SK-N-SH (cell line): ENCODE measurements at regions not wholly inside any gene's neighbourhood (a gene's known extent, or its start where the extent isn't known, plus 50 kb on each side); places are given as distances from the start of the nearest gene placed in this dataset.

ENCODE experiments used
- CTCF ChIA-PET: fragments of 300-600, 350-600 bp; formaldehyde crosslinking; extraction: SDS; loops from one replicate; lab custom pipeline; 2021; lab: Yijun Ruan, JAX
- POLR2A ChIA-PET: fragments of 350-600 bp; sonication (Branson Sonifier 250); formaldehyde crosslinking; extraction: SDS; loops from one replicate; lab custom pipeline; 2020; ENCODE audit warnings: antibody characterized with exemption, inconsistent platforms; lab: Yijun Ruan, JAX
- DNase-seq: peaks from one replicate; pipeline ENCODE4 v3.0.0; 2012
- H2AFZ ChIP-seq: fragments of 200-600 bp; sonication (generic); 2 replicates; pipeline ENCODE4 v1.8.1; 2016; ENCODE audit warnings: antibody characterized with exemption, mild to moderate bottlenecking, low read depth
- H3F3A ChIP-seq: fragments of 200-600 bp; sonication (generic); replicated peaks from 2 replicates; pipeline ENCODE3; 2016; ENCODE audit warnings: antibody characterized with exemption, mild to moderate bottlenecking; ENCODE audit not compliant: insufficient read depth
- H3K27ac ChIP-seq, 2 experiments: fragments of 200-500 bp in 1 of 2; fragments of 200-600 bp in 1 of 2; sonication (Bioruptor generic) in 1 of 2; sonication (generic), shearing (Covaris generic) in 1 of 2; 2 replicates each; pipeline versions ENCODE4 v1.5.1 to v1.6.1; 2014 to 2016; ENCODE audit warnings: low read depth in 2 of 2, inconsistent platforms in 1 of 2, low read length in 1 of 2, mild to moderate bottlenecking in 1 of 2, mixed read lengths in 1 of 2
- H3K27me3 ChIP-seq: fragments of 200-600 bp; sonication (generic), shearing (Covaris generic); 2 replicates; pipeline ENCODE4 v1.6.1; 2016; ENCODE audit warnings: mixed run types; ENCODE audit not compliant: insufficient read depth
- H3K36me3 ChIP-seq, 2 experiments: fragments of 200-500 bp in 1 of 2; fragments of 200-600 bp in 1 of 2; sonication (Bioruptor generic) in 1 of 2; sonication (generic) in 1 of 2; replicated peaks in 1 of 2; 2 replicates each; pipeline versions ENCODE3 to v1.5.1; 2014 to 2016; ENCODE audit warnings: low read length in 1 of 2, mild to moderate bottlenecking in 1 of 2; ENCODE audit not compliant: insufficient read depth in 2 of 2, control insufficient read depth in 1 of 2
- H3K4me1 ChIP-seq, 2 experiments: fragments of 200-500 bp in 1 of 2; fragments of 200-600 bp in 1 of 2; sonication (Bioruptor generic) in 1 of 2; sonication (generic), shearing (Covaris generic) in 1 of 2; 2 replicates each; pipeline versions ENCODE4 v1.5.1 to v1.6.1; 2014 to 2016; ENCODE audit warnings: low read depth in 1 of 2, low read length in 1 of 2, mixed run types in 1 of 2; ENCODE audit not compliant: insufficient read depth in 2 of 2, control insufficient read depth in 1 of 2
- H3K4me2 ChIP-seq: fragments of 200-600 bp; sonication (generic), shearing (Covaris generic); 2 replicates; pipeline ENCODE4 v1.6.1; 2017; ENCODE audit warnings: mixed run types
- H3K4me3 ChIP-seq, 2 experiments: fragments of 200-500 bp in 1 of 2; fragments of 200-600 bp in 1 of 2; sonication (Bioruptor generic) in 1 of 2; sonication (generic), shearing (Covaris generic) in 1 of 2; 2 replicates each; pipeline versions ENCODE4 v1.5.1 to v1.8.1; 2014 to 2016; ENCODE audit warnings: low read depth in 2 of 2, inconsistent platforms in 1 of 2, low read length in 1 of 2, mild to moderate bottlenecking in 1 of 2, mixed read lengths in 1 of 2, moderate library complexity in 1 of 2
- H3K79me2 ChIP-seq: fragments of 200-600 bp; sonication (generic); 2 replicates; pipeline ENCODE4 v1.8.1; 2017; ENCODE audit warnings: mild to moderate bottlenecking; ENCODE audit not compliant: insufficient read depth
- H3K9ac ChIP-seq: fragments of 200-600 bp; sonication (generic); 2 replicates; pipeline ENCODE4 v1.6.1; 2017; ENCODE audit warnings: mixed run types
- H3K9me2 ChIP-seq: fragments of 200-600 bp; sonication (generic); 2 replicates; pipeline ENCODE4 v1.6.1; 2017; ENCODE audit warnings: mixed run types
- H3K9me3 ChIP-seq: fragments of 200-600 bp; sonication (generic); 2 replicates; pipeline ENCODE4 v1.6.1; 2017; ENCODE audit warnings: mixed run types, mild to moderate bottlenecking, moderate library complexity
- H4K20me1 ChIP-seq: fragments of 200-600 bp; sonication (generic); 2 replicates; pipeline ENCODE4 v1.6.1; 2017; ENCODE audit warnings: mild to moderate bottlenecking, mixed run types; ENCODE audit not compliant: insufficient read depth
- CHD2 ChIP-seq: fragments of 150-350 bp; IDR thresholded peaks from 2 replicates; pipeline ENCODE4 v1.6.1; 2018; ENCODE audit warnings: low read length; ENCODE audit not compliant: partially characterized antibody
- EP300 ChIP-seq, 2 experiments: IDR thresholded peaks; 2 replicates each; pipeline versions ENCODE4 v1.4.0 to v1.6.1; 2012; ENCODE audit warnings: borderline replicate concordance in 1 of 2, low read depth in 1 of 2, low read length in 1 of 2
- FOXJ3 ChIP-seq: sonication (generic); formaldehyde crosslinking; IDR thresholded peaks from 2 replicates; pipeline ENCODE4 v1.5.1; 2020; ENCODE audit warnings: mild to moderate bottlenecking, missing genetic modification reagents
- FOXM1 ChIP-seq: IDR thresholded peaks from 2 replicates; pipeline ENCODE4 v1.4.0; 2012; ENCODE audit warnings: low read depth, mild to moderate bottlenecking
- MEF2A ChIP-seq: IDR thresholded peaks from 2 replicates; pipeline ENCODE4 v1.4.0; 2012; ENCODE audit warnings: low read depth, borderline replicate concordance
- POLR2AphosphoS5 ChIP-seq: IDR thresholded peaks from 2 replicates; pipeline ENCODE4 v1.6.1; 2012; ENCODE audit warnings: low read depth, low read length
- SIN3A ChIP-seq: IDR thresholded peaks from 2 replicates; pipeline ENCODE4 v1.6.1; 2012; ENCODE audit warnings: low read depth, mild to moderate bottlenecking, low read length, moderate library complexity, borderline replicate concordance
- TAF1 ChIP-seq: IDR thresholded peaks from 2 replicates; pipeline ENCODE4 v1.6.1; 2012; ENCODE audit warnings: low read depth, mild to moderate bottlenecking, low read length, moderate library complexity, borderline replicate concordance
- TEAD4 ChIP-seq: IDR thresholded peaks from 2 replicates; pipeline ENCODE4 v1.4.0; 2012; ENCODE audit warnings: mild to moderate bottlenecking, borderline replicate concordance; ENCODE audit not compliant: insufficient read depth
- YY1 ChIP-seq: IDR thresholded peaks from 2 replicates; pipeline ENCODE4 v1.4.0; 2012; ENCODE audit warnings: low read depth, mild to moderate bottlenecking
- WGBS: methylation state at CpG from one replicate; pipeline ENCODE4 v1.1.6; 2017; ENCODE audit warnings: low lambda C conversion rate; 5-methylcytosine and 5-hydroxymethylcytosine counted together
- TF ChIP-seq, protein P1 (sequence below): fragments of 200-600 bp; sonication (generic); IDR thresholded peaks from 2 replicates; pipeline ENCODE4 v1.6.1; 2017; ENCODE audit warnings: antibody characterized with exemption, mild to moderate bottlenecking, moderate library complexity
- TF ChIP-seq, protein P2 (sequence below): IDR thresholded peaks from 2 replicates; pipeline ENCODE4 v1.4.0; 2012; ENCODE audit warnings: low read depth
- TF ChIP-seq, protein P3 (sequence below): IDR thresholded peaks from 2 replicates; pipeline ENCODE4 v1.6.1; 2012; ENCODE audit warnings: mild to moderate bottlenecking, low read depth, low read length, moderate library complexity
- TF ChIP-seq, protein P4 (sequence below): IDR thresholded peaks from 2 replicates; pipeline ENCODE4; 2012
- TF ChIP-seq, protein P5 (sequence below): fragments of 150-350 bp; IDR thresholded peaks from 2 replicates; pipeline ENCODE4 v1.6.1; 2016; ENCODE audit warnings: mild to moderate bottlenecking, low read depth, low read length

DNA sequence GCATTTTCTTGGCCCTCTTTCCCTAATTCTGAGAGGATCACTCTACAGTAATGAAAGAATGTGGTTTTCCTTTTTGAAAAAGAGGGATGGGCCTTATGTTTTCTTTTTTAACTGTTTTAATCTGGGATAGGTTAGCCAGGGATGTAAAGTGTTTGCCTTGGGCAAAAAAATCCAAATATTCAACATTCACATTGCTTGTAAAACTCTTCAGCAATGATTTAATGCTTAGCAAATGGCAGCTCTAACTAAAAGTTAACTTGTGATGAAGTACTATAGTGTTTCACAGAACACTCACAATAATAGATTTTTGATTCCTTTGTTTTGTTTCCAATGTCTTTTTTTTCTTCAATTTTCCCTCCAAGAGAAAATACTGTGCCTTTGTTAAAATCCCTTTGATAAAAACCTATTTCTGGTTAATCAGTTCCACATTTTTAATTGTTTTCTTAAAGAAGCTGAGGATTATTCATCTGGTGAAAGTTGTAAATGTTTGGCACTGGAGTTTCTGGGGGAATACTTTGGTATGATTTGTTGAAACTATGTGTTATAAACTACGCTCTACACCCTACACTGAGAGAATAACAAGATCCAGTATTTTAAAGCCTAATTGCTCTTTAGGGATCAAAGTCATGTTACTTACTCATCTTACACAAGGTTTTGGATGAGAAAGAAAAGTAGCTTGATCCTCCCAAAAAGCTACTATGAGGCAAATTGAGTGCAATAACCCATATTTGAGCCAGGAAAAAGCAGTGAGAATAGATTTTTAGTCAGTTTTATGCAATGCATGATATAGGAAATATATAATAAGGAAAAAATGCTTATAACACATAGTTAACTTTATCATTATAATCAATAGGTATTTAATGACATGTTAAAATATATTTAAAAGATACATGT lies 335.8 kb downstream of the EPHA7 start:
- CTCF ChIA-PET, result no interaction called here
- Histone ChIP-seq H3K4me1 (peaks cover 0 to 7% of the 10 kb centered on the region in 2 experiments; a peak in 1 of 4 replicates), H3K9me3 (no peaks in the 10 kb centered on the region), H2AFZ (no peak overlapping the region), H3K9ac (no peak overlapping the region), H3K27ac (no peak overlapping the region), H3F3A (no peaks in the 10 kb centered on the region), H3K36me3 (no peaks in the 10 kb centered on the region), H4K20me1 (no peaks in the 10 kb centered on the region), H3K27me3 (no peaks in the 10 kb centered on the region), H3K4me3 (no peak overlapping the region), H3K79me2 (no peaks in the 10 kb centered on the region), H3K4me2 (no peak overlapping the region), H3K9me2 (no peaks in the 10 kb centered on the region)
- WGBS, result 0% methylated on average over 1 of the region's 1 CpG
- TF ChIP-seq, protein P1, sequence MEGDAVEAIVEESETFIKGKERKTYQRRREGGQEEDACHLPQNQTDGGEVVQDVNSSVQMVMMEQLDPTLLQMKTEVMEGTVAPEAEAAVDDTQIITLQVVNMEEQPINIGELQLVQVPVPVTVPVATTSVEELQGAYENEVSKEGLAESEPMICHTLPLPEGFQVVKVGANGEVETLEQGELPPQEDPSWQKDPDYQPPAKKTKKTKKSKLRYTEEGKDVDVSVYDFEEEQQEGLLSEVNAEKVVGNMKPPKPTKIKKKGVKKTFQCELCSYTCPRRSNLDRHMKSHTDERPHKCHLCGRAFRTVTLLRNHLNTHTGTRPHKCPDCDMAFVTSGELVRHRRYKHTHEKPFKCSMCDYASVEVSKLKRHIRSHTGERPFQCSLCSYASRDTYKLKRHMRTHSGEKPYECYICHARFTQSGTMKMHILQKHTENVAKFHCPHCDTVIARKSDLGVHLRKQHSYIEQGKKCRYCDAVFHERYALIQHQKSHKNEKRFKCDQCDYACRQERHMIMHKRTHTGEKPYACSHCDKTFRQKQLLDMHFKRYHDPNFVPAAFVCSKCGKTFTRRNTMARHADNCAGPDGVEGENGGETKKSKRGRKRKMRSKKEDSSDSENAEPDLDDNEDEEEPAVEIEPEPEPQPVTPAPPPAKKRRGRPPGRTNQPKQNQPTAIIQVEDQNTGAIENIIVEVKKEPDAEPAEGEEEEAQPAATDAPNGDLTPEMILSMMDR, result no peak
- TF ChIP-seq EP300 (IDR thresholded peaks at IDR 0.05; ENCODE audit: borderline replicate concordance in 1 of 2, low read depth in 1 of 2, low read length in 1 of 2), result no peak
- no peak for TF ChIP-seq FOXM1
- TF ChIP-seq, protein P2, sequence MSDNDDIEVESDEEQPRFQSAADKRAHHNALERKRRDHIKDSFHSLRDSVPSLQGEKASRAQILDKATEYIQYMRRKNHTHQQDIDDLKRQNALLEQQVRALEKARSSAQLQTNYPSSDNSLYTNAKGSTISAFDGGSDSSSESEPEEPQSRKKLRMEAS, result no peak
- no peak for TF ChIP-seq YY1
- no peak for TF ChIP-seq SIN3A
- TF ChIP-seq, protein P3, sequence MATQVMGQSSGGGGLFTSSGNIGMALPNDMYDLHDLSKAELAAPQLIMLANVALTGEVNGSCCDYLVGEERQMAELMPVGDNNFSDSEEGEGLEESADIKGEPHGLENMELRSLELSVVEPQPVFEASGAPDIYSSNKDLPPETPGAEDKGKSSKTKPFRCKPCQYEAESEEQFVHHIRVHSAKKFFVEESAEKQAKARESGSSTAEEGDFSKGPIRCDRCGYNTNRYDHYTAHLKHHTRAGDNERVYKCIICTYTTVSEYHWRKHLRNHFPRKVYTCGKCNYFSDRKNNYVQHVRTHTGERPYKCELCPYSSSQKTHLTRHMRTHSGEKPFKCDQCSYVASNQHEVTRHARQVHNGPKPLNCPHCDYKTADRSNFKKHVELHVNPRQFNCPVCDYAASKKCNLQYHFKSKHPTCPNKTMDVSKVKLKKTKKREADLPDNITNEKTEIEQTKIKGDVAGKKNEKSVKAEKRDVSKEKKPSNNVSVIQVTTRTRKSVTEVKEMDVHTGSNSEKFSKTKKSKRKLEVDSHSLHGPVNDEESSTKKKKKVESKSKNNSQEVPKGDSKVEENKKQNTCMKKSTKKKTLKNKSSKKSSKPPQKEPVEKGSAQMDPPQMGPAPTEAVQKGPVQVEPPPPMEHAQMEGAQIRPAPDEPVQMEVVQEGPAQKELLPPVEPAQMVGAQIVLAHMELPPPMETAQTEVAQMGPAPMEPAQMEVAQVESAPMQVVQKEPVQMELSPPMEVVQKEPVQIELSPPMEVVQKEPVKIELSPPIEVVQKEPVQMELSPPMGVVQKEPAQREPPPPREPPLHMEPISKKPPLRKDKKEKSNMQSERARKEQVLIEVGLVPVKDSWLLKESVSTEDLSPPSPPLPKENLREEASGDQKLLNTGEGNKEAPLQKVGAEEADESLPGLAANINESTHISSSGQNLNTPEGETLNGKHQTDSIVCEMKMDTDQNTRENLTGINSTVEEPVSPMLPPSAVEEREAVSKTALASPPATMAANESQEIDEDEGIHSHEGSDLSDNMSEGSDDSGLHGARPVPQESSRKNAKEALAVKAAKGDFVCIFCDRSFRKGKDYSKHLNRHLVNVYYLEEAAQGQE, result no peak
- TF ChIP-seq, protein P4, sequence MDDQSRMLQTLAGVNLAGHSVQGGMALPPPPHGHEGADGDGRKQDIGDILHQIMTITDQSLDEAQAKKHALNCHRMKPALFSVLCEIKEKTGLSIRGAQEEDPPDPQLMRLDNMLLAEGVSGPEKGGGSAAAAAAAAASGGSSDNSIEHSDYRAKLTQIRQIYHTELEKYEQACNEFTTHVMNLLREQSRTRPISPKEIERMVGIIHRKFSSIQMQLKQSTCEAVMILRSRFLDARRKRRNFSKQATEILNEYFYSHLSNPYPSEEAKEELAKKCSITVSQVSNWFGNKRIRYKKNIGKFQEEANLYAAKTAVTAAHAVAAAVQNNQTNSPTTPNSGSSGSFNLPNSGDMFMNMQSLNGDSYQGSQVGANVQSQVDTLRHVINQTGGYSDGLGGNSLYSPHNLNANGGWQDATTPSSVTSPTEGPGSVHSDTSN, result no peak
- no peak for TF ChIP-seq TEAD4
- TF ChIP-seq TAF1, result no peak
- TF ChIP-seq MEF2A, result no peak
- TF ChIP-seq, protein P5, sequence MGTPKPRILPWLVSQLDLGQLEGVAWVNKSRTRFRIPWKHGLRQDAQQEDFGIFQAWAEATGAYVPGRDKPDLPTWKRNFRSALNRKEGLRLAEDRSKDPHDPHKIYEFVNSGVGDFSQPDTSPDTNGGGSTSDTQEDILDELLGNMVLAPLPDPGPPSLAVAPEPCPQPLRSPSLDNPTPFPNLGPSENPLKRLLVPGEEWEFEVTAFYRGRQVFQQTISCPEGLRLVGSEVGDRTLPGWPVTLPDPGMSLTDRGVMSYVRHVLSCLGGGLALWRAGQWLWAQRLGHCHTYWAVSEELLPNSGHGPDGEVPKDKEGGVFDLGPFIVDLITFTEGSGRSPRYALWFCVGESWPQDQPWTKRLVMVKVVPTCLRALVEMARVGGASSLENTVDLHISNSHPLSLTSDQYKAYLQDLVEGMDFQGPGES, result no peak
- no peak for TF ChIP-seq POLR2AphosphoS5
- no peak for TF ChIP-seq CHD2
- no peak for TF ChIP-seq FOXJ3 (CRISPR knock-in tag)
- POLR2A ChIA-PET, result no interaction called here
- no peak for DNase-seq
